NCI-H510A (cell line): ENCODE measurements at regions not wholly inside any gene's neighbourhood (a gene's known extent, or its start where the extent isn't known, plus 50 kb on each side); places are given as distances from the start of the nearest gene placed in this dataset.

Experiments used
- DNase-seq: peaks from one replicate; lab custom pipeline; 2025; lab: John Stamatoyannopoulos, UW

DNA sequence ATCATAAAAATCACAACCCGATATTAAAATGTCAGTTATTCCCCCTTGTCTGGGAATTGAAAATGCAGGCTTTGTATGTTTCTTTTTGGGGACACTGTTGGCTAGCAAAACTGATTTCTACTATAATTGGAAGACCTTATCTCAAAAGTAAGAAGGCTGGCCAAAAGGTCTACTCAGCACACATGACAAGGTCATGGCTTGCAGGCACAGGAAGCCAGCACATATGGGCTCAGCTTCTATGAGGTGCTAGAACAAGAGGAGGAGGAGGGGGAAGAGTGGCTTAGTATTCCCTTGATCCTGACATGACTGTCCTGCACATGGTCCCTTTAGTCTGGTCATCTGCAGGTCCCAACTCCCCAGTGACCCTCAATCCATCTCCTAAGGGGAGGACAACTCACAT is 681.2 kb downstream of the SQOR start:
- no peak for DNase-seq

DNA sequence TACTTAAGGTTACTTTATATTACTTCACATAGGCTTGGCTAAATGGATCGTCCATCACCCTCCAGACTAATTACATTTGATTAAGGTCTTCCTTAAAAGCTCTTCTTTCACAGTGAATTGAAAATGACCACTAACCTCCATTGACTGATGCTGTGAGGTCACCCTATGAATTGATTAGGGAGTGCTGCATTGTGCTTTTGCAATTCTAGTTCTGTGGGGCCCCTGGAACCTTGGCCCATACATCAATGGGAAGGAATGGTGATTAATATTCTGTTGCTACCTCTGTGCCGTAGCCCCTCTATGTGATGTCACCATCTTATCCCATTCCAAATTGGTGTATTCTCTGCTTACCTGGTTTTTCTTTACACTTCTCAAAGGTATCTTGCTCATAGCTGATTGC is 682.2 kb downstream of the SQOR start:
- no peak for DNase-seq

DNA sequence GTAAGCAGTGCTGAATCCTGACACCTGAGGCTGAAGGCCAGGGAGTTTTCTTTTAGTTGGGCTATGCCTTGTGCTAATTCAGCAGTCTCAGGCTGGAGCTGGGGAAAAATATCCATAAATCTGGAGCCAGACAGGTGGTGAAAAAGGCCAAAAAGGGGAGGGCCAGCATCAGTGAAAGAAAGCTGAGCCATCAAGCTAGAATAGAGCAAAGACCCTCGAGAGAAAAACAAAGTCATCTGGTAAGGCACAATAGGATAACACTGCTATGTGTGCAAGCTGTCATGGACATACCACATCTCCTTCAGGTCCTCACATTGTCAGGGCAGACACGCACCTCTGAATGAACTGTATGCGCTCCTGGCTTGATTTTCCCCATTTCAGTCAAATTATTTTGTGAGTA is 687.9 kb downstream of the SQOR start:
- no peak for DNase-seq

DNA sequence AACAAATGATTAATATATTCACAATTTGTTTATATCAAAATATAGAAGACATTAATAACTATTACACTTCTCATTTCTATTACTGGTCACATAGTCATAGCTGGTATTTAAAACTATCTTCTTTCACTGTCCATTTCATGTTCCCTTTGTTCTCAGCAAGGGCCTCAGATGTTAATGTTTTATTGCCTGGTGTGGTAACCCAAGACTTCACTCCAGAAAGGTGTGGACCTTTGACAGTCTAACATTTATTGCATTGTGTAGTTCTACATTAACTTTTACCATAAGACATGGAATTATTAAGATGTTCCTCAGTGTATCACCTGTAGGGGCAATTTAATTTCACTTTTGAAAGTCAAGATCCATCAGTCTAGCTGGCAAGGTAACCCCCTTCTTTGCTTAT is 691.3 kb downstream of the SQOR start:
- no peak for DNase-seq

DNA sequence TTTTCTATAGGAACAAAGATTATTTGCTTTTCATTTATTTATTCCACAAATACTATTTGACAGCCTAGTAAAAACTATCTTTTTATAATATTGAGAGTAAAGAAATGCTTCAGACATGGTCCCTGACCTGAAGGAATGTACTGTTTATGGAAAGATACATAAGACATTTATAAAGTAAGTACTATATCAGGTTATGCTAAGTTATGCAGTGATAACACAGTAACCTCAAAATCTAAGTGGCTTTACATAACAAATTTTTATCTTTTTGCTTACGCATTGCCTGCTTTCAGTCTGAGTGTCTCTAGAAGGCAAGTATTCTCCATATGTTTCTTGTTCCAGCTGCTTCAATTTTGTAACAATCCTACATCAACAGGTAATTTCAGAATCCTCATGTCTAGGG is 694.0 kb downstream of the SQOR start:
- no peak for DNase-seq

DNA sequence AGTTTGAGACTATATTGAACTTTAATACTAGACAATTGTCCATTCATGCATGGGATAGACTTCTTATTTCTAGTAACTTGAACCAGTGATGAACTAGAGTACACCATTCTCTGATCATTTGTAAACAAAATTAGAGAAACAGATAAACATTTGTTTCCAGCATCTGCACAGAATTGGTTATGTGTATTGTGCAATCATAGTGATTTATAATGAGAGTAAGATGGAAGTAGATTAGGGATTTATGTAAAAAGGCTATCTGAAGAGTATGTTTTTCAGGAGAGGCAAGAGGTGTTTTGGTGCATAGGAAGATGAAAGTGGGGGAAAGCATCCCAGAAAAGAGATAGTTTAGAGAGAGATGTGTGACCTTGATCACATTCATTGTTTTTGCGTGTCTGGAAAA is 695.0 kb downstream of the SQOR start:
- DNase-seq, result no peak

DNA sequence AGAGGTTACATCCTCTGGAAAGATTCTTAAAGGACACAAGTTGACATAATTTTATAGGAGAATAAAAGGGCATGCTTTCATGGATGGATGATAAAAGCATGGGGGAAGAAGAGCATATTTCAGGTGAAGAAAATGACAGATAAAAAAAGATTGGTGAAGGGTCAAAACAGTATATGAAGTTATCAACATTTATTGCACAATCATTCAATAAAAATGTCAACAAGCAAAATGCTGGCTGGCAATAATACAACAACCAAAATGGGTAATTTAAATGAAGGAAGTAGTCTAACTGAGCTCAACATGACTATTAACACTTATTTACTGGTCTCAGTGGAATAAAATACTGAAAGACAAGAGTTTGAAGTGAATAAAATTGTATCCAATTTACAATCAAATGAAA is 696.7 kb downstream of the SQOR start:
- DNase-seq, result no peak

DNA sequence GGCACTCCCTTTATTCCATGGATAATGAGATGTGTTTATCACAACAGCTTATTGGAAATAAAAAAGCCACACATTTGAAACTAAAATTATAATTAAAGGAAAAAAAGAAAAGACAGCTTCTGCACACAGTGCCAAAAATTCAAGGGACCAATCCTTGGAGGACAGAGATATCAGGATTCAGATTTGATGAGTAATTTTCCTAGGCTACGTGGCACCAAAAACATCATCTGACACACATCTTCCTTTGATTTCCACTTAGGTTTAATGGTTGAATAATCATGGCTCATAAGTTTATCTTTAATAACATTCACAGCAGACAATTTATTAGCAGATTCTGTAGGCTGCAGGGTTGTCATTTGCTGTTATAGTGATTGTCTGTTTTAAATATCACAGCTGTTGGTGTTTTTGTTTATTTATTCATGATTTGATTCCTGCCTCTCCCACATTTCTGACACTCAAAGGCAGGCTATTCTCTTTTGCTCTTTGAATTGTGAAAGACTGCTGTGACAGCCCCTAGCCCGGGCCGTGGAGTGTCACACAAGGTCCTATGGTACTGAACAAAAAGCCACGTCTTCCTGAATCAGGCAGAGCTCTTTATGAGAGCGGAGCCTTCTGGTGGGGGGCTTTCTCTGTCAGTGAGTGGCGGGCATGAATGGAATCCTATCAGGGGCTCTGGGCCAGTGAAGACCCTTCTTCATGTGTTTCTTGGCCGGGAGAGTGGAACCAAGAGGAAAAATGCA is 708.5 kb downstream of the SQOR start:
- DNase-seq, result no peak

DNA sequence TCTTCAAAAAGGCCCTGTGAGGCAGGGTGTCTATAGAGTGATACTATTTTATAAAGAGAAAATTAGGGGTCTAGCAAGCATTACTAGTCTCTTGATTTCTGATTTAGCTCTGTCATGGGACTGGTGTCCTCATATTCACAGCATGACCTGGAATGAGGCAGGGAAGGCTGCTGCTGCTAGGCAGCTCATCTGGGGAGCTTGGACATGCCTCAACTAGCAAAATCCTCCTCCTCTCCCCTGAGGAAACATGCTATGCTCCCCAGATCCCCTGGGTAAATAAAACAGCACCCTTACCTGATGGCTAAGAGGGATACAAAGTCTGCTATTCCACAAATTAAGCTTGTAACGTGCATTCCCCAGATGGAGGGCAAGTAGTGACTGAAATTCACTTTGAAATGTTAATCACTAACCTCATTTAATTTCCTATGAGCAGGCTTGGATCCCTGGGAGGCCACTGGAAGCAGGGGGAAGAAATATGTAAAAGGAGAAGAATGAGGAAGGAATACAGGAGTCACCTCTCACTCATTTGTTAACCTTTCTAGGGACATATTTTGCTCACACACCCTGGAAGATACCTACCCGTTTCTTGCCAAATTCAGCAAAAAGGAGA is 709.4 kb downstream of the SQOR start:
- DNase-seq, result no peak

DNA sequence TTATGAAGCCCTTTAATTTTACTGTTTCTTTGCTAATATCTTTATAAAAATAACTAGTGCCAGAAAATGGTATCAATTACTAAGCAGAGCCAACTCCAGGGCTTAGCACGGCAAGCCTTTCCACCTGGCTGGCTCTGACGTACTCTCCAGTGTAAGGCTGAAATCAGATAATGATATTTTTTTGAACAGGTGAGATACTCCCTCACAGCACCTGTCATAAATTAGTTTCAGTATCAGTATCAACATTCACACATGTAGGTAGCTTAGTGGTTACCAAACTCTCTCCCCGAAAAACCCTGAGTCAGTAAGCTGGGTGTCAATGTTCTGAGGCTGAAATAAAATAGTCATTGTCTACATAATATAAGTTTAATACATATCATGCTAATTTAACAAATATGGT is 710.1 kb downstream of the SQOR start:
- DNase-seq, result no peak

DNA sequence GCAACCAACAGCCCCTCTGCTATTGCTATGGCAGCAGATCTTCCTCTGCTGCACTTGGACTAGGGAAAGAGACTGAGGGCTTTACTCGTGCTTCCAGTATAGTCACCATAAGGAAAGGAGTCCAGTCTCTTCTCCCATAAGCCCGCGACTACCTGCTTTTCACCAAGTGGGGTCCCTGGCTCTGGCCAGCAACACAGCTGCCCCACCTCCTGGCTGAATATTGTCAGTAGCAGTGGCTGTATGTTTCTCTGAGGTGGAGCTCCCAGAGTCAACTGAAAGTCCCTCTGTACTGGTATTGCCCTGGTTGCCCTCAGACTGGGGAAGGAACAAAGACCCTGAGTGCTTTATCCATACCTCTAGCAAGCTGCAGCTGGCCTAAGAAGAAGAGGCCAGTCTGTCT is 719.6 kb downstream of the SQOR start:
- no peak for DNase-seq

DNA sequence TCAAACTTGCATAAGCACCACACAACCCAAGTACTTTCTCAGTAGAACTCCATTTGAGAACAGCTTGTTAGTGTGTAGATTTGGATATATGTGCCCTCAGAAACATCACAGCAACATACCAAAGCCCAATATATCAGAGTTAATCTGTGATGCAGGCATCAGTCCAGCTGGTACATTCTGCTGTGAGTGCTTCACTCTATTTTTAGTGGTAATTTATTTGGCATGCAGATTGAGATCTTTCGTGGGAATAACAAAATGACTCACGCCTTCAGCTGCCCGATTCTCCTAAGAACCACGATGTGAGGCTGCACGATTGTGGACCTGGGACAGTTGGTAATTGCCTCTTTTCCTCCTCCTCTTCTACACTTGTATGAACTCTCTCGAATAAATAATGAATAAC is 730.7 kb downstream of the SQOR start:
- DNase-seq, result no peak

DNA sequence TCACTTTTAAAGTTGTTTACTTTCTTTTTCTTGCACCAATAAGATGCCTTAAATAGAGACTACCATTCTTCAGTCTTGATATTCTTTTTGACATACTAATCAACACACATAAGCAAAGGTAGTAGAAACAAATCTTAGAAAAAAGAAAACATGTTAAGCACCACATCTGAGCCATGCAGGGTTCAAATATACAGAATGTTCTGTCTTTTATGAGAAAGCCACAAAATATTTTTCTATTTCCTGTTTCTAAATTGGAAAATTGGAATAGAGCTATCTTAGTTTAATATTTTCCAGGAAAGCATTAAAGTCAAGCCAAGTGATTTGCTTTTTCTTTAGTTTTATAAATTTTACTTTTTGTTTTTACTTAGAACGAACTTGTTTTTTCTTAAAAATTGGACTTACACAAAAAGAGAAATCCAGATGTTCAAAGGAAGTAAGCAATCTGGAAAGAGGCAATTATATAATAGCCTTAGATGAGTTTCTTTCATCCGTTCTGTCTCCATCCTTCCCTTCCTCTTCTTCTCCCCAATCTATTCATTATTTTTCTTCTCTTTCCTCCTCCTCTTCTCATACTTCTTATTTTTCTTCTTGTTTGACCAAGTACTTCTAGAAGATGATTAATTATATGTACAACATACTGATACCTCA is 731.7 kb downstream of the SQOR start:
- no peak for DNase-seq

DNA sequence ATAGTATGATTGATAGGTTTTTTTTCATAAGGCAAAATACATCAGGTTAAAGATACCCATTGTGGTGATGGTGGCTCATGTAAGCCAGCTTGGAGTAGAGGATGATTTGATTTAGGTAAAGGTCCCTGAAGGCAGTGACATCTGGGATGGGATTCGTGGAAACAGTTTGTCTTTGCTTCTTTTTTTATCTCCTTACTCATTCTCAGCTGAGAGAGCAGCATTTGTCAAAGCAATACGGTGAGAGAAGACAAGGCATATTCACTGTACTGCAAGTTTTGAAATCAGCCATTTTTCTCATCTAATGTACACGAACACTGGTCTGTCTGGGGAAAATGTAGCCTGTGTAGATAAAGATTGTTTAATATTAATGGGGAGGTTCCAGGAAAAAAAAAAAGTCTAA is 749.1 kb downstream of the SQOR start:
- DNase-seq, result no peak

DNA sequence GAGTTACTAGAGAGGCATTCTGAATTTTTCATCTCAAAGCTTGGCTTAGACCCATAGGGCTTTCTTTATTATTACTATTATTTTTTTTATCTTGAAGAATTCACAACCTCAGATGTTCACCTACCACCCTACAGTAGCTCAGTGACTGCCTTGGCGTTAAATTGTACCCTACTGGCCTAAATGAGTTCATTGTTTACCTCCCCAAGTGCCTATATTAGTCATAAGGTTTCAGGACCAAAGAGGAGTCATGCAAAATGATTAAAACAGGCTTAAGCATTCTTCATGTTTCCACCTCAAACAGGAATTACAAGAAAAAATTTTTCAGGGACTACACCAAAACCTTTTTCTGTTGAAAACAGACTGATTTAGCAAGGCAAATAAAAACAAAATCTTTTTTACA is 751.5 kb downstream of the SQOR start:
- no peak for DNase-seq

DNA sequence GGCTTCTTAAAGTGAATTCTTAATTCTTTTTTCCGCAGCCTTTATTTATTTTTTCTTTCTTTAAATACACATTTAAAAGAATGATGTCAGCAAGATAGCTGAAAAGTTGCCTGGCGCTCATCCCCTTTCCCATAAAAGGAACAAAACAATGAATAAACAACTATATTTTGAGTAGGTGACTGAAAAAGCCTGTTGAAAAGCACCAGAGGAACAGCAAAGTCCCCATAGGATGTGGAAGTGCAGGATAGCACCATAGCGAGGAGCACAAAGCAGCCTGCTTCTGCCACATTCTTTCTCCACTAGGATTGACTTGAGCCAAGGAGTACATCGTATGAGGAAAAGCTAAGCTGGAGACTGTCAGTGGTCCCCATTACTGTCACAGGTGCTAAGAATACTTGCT is 754.9 kb downstream of the SQOR start:
- DNase-seq, result no peak

DNA sequence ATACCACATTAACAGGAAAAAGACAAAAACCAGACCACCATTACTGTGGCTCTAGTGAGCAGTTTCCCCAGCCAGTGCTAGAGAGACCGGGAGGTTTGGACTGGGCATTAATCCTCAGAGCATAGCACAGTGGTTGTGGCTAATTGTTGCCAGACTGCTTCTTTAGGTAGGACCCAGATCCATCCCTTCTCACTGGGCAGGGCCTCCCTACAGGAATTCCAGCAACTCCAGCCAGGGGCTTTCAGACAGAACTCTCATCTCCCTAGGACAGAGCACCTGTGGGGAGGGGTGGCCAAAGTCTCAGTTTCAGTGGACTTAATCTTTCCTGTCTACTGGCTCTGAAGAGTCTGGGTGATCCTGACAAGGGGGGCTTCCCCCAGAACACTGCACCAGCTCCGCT is 759.6 kb downstream of the SQOR start:
- DNase-seq, result no peak

DNA sequence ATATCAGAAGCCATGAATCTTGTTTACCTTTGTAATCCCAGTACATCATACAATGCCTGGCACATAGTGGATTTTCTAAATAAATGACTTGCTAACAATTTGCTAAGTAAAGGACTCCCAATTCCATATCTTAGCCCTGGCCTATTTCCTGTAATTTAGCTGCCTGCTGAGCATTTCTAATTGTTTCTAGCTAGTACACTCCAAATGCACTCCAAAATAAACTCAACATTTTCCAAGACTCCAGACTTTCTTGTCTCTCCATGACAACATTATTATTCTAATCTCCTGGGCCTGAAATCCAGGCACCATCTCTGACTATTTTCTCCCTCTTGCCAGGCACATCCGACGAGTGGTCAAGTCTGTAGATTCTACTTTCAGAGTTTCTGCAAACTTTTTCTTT is 773.5 kb downstream of the SQOR start:
- no peak for DNase-seq

DNA sequence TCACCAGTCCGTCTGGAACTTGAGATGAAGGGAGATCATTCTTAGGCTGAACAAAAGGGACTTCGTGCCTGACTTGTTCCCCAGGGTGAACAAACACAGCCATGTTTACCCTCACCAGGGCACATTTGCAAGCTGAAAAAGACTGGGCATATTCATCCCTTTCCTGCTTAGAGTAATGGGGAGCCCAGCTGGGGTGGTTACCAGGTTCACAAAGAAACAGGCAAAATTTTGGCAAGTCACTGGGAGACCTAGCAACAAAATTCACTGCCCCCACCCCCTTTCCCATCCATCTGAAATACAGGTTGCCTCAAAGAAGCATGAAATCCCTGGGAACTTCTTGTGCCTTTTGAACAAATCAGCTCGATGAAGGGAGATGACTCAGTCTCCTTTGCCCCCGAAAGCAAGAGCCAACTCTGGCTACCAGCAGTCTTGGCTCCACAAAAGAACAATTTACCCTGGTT is 775.0 kb downstream of the SQOR start:
- DNase-seq, result no peak

DNA sequence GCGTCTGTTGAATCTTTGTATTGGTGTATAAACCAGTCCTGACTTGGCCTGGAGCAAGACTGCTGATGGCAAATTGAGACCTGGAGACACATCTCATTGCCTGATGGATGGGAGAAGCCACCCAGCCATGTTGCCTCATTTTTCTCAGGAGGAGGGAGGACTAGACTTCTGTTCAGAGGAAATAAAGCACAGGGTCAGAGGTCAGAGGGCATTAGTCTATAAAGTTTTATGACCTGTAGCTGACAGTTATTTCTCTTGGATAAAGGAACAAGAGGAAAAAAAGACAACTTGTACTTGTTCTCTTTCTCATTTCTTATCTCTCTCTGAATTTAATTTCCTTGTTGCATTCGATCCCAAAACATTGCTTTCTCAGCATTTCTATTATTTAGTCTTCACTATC is 775.9 kb downstream of the SQOR start:
- DNase-seq, result no peak

DNA sequence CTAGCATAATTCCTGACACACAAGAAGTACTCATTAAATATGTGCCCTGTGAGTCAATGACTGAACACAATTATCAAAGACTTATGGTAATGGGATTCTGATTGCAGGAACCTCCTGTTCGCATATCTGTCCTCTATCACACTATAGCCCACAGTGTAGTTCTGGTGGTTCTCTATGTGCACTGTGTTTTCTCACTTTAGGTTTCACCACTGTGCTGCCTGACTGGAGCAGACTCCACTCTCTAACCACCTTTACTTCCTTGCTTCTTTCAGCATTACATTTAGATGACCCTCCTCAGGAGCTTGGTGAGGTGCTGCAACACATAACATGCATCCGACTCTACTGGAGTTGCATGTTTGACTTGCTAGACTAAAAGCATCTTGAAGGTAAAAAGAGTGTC is 777.1 kb downstream of the SQOR start:
- no peak for DNase-seq

DNA sequence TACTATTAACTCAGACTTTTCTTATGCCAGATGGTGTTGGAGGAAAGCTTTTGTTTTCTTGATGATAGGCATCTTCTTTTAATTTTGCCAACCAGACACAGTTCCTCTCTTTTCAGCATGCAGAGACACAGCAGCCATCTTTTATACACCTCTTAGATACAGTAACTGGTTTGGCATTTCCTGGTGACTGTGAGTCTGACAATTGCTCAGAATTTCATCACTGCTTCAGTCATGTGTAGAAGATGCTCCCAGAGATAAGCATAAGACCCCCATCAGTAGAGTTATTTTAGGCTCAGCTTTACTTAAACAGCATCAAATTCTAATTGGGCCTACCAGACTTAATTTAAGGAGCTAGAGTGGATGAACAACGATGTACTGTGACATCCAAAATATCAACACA is 779.0 kb downstream of the SQOR start:
- no peak for DNase-seq

DNA sequence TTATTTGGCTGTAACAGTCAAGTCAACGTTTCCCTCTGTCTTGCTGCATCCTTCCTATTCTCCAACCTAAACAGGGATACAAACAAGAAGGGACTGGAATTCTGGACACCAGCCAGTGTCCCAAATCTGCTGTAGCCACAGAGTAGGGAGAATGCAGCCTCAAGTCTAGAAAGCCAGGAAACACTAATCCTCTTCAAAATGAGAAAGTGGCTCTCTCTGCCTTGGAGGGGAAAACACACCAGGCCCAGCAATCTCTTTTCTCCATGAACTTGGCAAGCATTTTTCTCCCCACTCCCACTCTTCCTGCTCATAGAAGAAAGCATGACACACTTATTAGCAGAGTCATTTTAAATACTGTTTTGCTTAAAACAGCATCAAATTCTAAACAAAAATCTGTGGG is 781.7 kb downstream of the SQOR start:
- DNase-seq, result no peak

DNA sequence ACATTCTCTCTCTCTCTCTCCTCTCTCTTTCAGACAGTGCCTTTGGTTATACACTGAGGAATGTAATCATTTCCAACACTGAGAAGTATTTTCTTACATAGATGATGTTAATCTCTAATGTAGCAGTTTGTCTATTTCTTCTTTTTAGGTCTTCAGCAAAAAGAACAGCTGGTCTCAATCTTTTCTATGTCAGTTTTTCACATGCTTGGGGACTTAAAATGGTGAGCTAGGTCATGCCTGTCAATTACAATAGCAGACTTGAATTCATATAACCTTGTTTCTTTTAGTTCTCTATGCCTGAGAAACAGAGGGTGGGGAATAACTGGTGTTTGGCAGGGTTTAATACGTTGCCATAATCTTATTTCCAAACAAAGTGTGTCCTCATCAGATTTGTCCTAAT is 786.2 kb downstream of the SQOR start:
- DNase-seq, result no peak
